Gastrocnemius medialis (tissue), 4 donors: ENCODE measurements at regions not wholly inside any gene's neighbourhood (a gene's known extent, or its start where the extent isn't known, plus 50 kb on each side); places are given as distances from the start of the nearest gene placed in this dataset.
"Not testable (repeated sequence)": the region's sequence is repeated elsewhere in the genome, so short reads cannot be mapped to it uniquely, and the experiment has no call there.

ENCODE experiments used
- POLR2A ChIP-seq, 2 donors: fragments of 450-650 bp; IDR thresholded peaks; one replicate each; pipeline ENCODE4 v1.6.1; 2017; ENCODE audit warnings: antibody characterized with exemption in 2 of 2, mild to moderate bottlenecking in 2 of 2, moderate library complexity in 2 of 2
- TF ChIP-seq, protein P1 (sequence below), 5 experiments: fragments of 450-650 bp in 3 of 5; fragments of 200-600 bp in 2 of 5; sonication (generic) in 2 of 5; IDR thresholded peaks in 4 of 5; conservative IDR thresholded peaks in 1 of 5; 1 replicate in 4 of 5; 2 replicates in 1 of 5; pipeline ENCODE4 v1.5.1; 2016 to 2019; ENCODE audit warnings: antibody characterized with exemption in 5 of 5, mild to moderate bottlenecking in 3 of 5, moderate library complexity in 3 of 5

DNA sequence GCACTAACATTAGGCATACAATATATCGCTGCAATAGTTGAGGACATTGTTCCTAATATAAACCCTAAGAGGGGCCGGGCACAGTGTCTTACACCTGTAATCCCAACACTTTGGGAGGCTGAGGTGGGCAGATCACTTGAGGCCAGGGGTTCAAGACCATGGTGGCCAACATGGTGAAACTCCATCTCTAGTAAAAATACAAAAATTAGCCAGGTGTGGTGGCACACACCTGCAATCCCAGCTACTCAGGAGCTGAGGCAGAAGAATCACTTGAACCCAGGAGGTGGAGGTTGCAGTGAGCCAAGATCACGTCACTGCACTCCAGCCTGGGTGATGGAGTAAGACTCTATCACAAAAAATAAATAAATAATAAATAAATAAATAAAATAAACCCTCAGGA is 310.9 kb downstream of the GOLGA6L6 start:
- TF ChIP-seq, protein P1, sequence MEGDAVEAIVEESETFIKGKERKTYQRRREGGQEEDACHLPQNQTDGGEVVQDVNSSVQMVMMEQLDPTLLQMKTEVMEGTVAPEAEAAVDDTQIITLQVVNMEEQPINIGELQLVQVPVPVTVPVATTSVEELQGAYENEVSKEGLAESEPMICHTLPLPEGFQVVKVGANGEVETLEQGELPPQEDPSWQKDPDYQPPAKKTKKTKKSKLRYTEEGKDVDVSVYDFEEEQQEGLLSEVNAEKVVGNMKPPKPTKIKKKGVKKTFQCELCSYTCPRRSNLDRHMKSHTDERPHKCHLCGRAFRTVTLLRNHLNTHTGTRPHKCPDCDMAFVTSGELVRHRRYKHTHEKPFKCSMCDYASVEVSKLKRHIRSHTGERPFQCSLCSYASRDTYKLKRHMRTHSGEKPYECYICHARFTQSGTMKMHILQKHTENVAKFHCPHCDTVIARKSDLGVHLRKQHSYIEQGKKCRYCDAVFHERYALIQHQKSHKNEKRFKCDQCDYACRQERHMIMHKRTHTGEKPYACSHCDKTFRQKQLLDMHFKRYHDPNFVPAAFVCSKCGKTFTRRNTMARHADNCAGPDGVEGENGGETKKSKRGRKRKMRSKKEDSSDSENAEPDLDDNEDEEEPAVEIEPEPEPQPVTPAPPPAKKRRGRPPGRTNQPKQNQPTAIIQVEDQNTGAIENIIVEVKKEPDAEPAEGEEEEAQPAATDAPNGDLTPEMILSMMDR (IDR thresholded peaks at IDR 0.05 in 4 of 5, conservative IDR thresholded peaks at IDR 0.05 in 1 of 5): not testable (repeated sequence)
- not testable (repeated sequence) for TF ChIP-seq POLR2A (IDR thresholded peaks at IDR 0.05)
